K562 (cell line): ENCODE measurements at regions not wholly inside any gene's neighbourhood (a gene's known extent, or its start where the extent isn't known, plus 50 kb on each side); places are given as distances from the start of the nearest gene placed in this dataset.

Source experiments
- BACH1 ChIP-seq: fragments of 200-800 bp; sonication (Bioruptor generic); IDR thresholded peaks from 2 replicates; pipeline ENCODE4 v1.6.1; 2016; ENCODE audit warnings: missing genetic modification characterization, missing compliant biosample characterization
- HNRNPLL ChIP-seq: fragments of 200-400 bp; formaldehyde crosslinking; IDR thresholded peaks from 2 replicates; pipeline ENCODE4 v1.6.1; 2017; ENCODE audit warnings: low read length, low read depth, mild to moderate bottlenecking; ENCODE audit not compliant: poor library complexity, severe bottlenecking
- POLR2G ChIP-seq: fragments of 200-400 bp; formaldehyde crosslinking; IDR thresholded peaks from 2 replicates; pipeline ENCODE4 v1.6.1; 2017; ENCODE audit warnings: low read depth, mild to moderate bottlenecking, antibody characterized with exemption, low read length, moderate library complexity
- U2AF1 ChIP-seq: fragments of 200-400 bp; formaldehyde crosslinking; optimal IDR thresholded peaks from 2 replicates; pipeline ENCODE3; 2017; ENCODE audit warnings: mild to moderate bottlenecking, low read depth, low read length, moderate library complexity
- YY1 ChIP-seq, 3 experiments: IDR thresholded peaks; 2 replicates each; pipeline ENCODE4 v1.6.1; 2011; ENCODE audit warnings: low read length in 2 of 3, mild to moderate bottlenecking in 2 of 3, moderate library complexity in 2 of 3, borderline replicate concordance in 1 of 3, control low read depth in 1 of 3, low read depth in 1 of 3; ENCODE audit not compliant: insufficient read depth in 3 of 3, insufficient replicate concordance in 2 of 3, control insufficient read depth in 1 of 3, insufficient read length in 1 of 3; ENCODE audit errors: extremely low read depth in 1 of 3
- ZNF121 ChIP-seq: sonication (generic); formaldehyde crosslinking; conservative IDR thresholded peaks from 2 replicates; pipeline ENCODE4 v1.8.0; 2022; ENCODE audit warnings: missing genetic modification reagents
- TF ChIP-seq, protein P1 (sequence below): fragments of 250-450 bp; sonication (Bioruptor Pico); IDR thresholded peaks from 2 replicates; pipeline ENCODE4 v1.8.0; 2021; ENCODE audit warnings: borderline replicate concordance, mild to moderate bottlenecking, moderate library complexity; ENCODE audit not compliant: poor library complexity, severe bottlenecking
- TF ChIP-seq, protein P2 (sequence below): fragments of 250-450 bp; sonication (Bioruptor Pico); IDR thresholded peaks from 2 replicates; pipeline ENCODE4 v1.8.0; 2021; ENCODE audit warnings: moderate library complexity, mild to moderate bottlenecking, inconsistent platforms
- TF ChIP-seq, protein P3 (sequence below), 3 experiments: IDR thresholded peaks in 2 of 3; conservative IDR thresholded peaks in 1 of 3; 2 replicates each; pipeline ENCODE4 v1.5.1; 2011 to 2012; ENCODE audit warnings: low read length in 3 of 3, mild to moderate bottlenecking in 3 of 3, control low read depth in 2 of 3, improper control_type of control experiment in 1 of 3, inconsistent platforms in 1 of 3, low read depth in 1 of 3, mixed read lengths in 1 of 3, moderate library complexity in 1 of 3; ENCODE audit not compliant: insufficient read depth in 2 of 3
- TF ChIP-seq, protein P4 (sequence below): fragments of 250-450 bp; sonication (Bioruptor Pico); IDR thresholded peaks from 2 replicates; pipeline ENCODE4 v1.4.0; 2020; ENCODE audit warnings: mild to moderate bottlenecking, moderate library complexity
- TF ChIP-seq, protein P5 (sequence below): sonication (generic); formaldehyde crosslinking; IDR thresholded peaks from 2 replicates; pipeline ENCODE4 v1.8.1; 2023; ENCODE audit warnings: mild to moderate bottlenecking, missing genetic modification reagents

DNA sequence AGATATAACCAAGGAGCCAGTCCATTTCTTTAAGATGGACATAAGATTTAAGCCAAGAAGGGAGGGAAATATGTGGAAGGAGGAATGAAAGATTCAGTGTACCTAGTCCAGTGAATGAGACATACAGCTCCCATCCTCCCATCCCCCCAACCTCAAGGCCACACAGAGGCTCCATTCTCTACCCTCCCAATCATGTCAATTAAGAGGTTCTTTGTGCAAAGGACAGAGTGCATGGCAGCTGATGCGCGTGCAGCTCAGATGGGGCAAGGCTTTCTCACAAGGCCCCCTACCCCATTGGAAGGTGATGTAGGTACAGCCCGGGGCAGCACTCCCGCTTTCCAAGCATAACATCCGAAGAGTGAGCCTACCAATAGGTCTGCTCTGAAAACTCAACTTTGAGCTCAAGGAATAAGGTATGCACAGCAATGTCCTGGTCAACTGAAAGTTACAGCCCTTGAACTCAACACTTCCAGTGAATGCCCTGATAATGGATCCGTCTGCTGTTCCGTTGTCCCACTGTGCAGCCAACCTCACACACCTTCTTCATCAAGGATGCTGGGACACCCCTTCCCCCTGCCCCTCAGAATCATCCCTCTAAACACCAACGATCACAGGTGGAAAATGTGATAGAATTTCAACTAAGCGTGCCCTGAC lies 458.1 kb downstream of the SOX9 start:
- TF ChIP-seq, protein P1, sequence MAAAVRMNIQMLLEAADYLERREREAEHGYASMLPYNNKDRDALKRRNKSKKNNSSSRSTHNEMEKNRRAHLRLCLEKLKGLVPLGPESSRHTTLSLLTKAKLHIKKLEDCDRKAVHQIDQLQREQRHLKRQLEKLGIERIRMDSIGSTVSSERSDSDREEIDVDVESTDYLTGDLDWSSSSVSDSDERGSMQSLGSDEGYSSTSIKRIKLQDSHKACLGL (CRISPR knock-in tag) = no peak
- TF ChIP-seq ZNF121 = no peak
- TF ChIP-seq YY1 (IDR thresholded peaks at IDR 0.05; ENCODE audit: borderline replicate concordance in 1 of 3, control insufficient read depth in 1 of 3, extremely low read depth in 1 of 3, insufficient read depth in 3 of 3, insufficient read length in 1 of 3, insufficient replicate concordance in 2 of 3, low read depth in 1 of 3, low read length in 2 of 3) = no peak
- TF ChIP-seq POLR2G = no peak
- no peak for TF ChIP-seq U2AF1
- TF ChIP-seq, protein P2, sequence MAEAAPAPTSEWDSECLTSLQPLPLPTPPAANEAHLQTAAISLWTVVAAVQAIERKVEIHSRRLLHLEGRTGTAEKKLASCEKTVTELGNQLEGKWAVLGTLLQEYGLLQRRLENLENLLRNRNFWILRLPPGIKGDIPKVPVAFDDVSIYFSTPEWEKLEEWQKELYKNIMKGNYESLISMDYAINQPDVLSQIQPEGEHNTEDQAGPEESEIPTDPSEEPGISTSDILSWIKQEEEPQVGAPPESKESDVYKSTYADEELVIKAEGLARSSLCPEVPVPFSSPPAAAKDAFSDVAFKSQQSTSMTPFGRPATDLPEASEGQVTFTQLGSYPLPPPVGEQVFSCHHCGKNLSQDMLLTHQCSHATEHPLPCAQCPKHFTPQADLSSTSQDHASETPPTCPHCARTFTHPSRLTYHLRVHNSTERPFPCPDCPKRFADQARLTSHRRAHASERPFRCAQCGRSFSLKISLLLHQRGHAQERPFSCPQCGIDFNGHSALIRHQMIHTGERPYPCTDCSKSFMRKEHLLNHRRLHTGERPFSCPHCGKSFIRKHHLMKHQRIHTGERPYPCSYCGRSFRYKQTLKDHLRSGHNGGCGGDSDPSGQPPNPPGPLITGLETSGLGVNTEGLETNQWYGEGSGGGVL (CRISPR knock-in tag) = no peak
- no peak for TF ChIP-seq HNRNPLL
- TF ChIP-seq, protein P3, sequence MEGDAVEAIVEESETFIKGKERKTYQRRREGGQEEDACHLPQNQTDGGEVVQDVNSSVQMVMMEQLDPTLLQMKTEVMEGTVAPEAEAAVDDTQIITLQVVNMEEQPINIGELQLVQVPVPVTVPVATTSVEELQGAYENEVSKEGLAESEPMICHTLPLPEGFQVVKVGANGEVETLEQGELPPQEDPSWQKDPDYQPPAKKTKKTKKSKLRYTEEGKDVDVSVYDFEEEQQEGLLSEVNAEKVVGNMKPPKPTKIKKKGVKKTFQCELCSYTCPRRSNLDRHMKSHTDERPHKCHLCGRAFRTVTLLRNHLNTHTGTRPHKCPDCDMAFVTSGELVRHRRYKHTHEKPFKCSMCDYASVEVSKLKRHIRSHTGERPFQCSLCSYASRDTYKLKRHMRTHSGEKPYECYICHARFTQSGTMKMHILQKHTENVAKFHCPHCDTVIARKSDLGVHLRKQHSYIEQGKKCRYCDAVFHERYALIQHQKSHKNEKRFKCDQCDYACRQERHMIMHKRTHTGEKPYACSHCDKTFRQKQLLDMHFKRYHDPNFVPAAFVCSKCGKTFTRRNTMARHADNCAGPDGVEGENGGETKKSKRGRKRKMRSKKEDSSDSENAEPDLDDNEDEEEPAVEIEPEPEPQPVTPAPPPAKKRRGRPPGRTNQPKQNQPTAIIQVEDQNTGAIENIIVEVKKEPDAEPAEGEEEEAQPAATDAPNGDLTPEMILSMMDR (IDR thresholded peaks at IDR 0.05 in 2 of 3, conservative IDR thresholded peaks at IDR 0.05 in 1 of 3; ENCODE audit: insufficient read depth in 2 of 3, low read depth in 1 of 3, low read length in 3 of 3) = no peak
- TF ChIP-seq, protein P4, sequence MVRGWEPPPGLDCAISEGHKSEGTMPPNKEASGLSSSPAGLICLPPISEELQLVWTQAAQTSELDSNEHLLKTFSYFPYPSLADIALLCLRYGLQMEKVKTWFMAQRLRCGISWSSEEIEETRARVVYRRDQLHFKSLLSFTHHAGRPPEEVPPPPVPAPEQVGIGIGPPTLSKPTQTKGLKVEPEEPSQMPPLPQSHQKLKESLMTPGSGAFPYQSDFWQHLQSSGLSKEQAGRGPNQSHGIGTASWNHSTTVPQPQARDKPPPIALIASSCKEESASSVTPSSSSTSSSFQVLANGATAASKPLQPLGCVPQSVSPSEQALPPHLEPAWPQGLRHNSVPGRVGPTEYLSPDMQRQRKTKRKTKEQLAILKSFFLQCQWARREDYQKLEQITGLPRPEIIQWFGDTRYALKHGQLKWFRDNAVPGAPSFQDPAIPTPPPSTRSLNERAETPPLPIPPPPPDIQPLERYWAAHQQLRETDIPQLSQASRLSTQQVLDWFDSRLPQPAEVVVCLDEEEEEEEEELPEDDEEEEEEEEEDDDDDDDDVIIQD (CRISPR knock-in tag) = no peak
- TF ChIP-seq, protein P5, sequence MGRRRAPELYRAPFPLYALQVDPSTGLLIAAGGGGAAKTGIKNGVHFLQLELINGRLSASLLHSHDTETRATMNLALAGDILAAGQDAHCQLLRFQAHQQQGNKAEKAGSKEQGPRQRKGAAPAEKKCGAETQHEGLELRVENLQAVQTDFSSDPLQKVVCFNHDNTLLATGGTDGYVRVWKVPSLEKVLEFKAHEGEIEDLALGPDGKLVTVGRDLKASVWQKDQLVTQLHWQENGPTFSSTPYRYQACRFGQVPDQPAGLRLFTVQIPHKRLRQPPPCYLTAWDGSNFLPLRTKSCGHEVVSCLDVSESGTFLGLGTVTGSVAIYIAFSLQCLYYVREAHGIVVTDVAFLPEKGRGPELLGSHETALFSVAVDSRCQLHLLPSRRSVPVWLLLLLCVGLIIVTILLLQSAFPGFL (CRISPR knock-in tag) = no peak
- TF ChIP-seq BACH1 = no peak
